NCI-H524 (cell line): ENCODE measurements at regions not wholly inside any gene's neighbourhood (a gene's known extent, or its start where the extent isn't known, plus 50 kb on each side); places are given as distances from the start of the nearest gene placed in this dataset.
"Not testable (repeated sequence)": the region's sequence is repeated elsewhere in the genome, so short reads cannot be mapped to it uniquely, and the experiment has no call there.

Experiments
- DNase-seq, 2 experiments: peaks; one replicate each; lab custom pipeline; 2025; lab: John Stamatoyannopoulos, UW

- no peak for DNase-seq
These were observed 115.8 kb downstream of the SYT10 start for GRCh38 chr12:33323823-33324222.

DNA sequence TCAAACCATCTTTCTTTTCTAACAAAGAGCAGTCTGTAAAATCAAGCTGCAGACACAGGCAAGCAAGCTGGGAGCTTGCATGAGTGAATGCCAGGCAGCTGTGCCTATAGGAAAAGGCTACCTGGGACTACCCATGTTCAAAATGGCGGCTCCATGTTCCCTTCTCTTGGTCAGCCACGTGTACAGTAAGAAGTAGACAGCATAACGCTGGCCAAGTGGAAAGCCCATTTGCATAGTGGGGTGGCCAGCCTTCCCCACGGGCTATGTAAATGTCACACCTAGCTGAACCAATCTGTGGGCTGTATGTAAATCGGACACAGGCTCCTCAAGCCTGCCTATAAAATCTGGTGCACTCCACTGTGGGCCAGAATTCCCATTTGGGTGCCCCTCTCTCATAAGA lies 117.1 kb downstream of the SYT10 start:
- no peak for DNase-seq

GRCh38 chr12:33317746-33318145 lies 121.9 kb downstream of the SYT10 start:
- DNase-seq, result no peak

- no peak for DNase-seq
These were observed 125.4 kb downstream of the SYT10 start for GRCh38 chr12:33314223-33314622.

- DNase-seq, result no peak
These were observed 126.1 kb downstream of the SYT10 start for GRCh38 chr12:33313476-33313875.

- DNase-seq, result no peak
These were observed 129.1 kb downstream of the SYT10 start for GRCh38 chr12:33310471-33310870.

DNA sequence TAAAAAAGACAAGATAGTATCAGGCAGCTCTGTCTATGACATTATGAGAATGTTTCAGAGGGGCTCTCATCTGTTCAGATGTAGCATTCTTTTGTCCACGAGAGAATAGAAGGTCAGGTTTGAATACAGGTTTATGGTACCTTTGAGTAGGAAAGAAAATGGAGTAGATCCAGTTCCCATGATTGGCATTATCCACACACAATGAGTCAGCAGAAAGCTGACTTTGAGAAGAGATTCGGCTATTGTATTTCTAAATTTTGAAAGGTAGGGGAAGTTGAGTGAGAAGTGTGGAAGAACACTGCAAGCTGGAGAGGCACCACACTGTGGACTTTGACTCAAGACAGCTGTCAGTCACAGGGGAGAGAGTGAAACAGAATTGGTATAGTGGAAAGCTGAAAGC lies 135.4 kb downstream of the SYT10 start:
- DNase-seq, result no peak

DNA sequence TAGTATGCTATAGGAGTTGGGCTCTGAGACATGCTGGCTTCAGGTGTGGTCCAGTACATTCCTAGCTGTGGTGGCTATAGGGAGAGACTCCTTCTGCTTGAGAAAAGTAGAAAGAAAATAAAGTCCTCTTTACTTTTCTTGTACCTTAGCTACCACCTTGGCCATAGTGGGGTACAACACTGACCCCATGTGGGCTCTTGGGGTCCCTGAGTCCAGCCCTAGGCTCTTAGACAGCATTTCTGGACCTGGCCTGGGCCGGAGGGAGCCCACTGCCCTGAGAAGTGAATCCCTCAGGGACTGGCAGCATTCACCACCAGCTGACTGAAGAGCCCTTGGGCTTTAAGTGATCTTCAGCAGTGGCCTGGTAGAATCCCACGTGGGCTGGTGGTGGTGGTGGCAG lies 143.1 kb downstream of the SYT10 start:
- no peak for DNase-seq

DNA sequence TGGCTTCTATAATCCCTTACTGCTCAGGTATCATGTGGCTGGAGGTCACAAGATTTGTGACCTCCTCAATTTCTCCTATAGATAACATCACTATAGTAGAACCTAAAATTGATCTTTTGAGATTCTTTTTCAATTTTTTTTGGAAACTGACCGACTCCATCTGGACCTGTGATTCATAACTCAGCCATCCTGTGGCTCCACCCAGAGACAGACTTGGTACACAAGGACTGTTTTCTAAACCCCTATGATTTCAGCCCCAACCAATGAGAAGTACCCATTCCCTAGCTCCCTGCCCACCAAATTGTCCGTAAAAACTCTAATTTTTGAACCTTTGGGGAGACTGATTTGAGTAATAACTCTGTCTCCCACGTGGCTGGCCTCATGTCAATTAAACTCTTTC lies 148.9 kb downstream of the SYT10 start:
- DNase-seq, result no peak

GRCh38 chr12:33283054-33283453 lies 156.6 kb downstream of the SYT10 start:
- DNase-seq, result no peak

DNA sequence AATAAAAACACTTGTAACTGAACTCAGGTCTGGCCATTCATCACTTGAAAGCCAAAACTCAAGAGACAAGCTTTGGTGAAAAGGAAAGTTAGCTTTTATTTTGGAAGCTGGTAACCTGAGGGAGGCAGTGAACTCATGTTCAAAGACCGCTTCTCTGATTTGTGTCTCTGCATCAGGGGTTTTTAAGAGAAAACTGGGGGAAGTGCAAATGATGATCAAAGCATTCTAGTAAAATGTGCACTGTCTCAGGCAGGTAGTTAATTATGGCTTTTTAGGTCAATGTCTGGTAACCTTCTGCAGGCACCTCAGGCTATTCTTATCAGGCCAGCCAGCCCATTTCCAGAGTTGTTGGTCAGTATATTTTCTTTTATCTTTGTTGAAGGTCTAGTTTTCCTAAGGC lies 162.2 kb downstream of the SYT10 start:
- DNase-seq, result no peak

- DNase-seq, result no peak
These were observed 172.0 kb downstream of the SYT10 start for GRCh38 chr12:33267641-33268040.

DNA sequence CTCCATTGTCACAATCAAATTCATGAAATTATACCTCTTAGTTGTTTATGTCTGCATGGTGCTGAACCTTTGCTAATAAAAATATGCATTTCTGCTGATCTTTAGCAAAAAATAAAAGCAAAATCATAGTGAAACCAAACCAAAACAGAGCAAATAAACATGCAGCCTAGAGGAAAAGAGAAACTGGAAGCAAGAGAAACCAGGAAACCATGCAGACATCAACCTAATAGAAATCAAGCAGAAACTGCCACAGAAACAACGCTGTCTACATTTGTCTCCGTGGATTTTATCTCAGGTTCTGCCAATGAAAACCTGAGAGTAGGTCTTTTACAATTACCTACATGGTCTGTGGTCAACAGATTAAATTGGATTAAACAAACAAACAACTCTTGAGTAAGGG lies 173.7 kb downstream of the SYT10 start:
- no peak for DNase-seq

DNA sequence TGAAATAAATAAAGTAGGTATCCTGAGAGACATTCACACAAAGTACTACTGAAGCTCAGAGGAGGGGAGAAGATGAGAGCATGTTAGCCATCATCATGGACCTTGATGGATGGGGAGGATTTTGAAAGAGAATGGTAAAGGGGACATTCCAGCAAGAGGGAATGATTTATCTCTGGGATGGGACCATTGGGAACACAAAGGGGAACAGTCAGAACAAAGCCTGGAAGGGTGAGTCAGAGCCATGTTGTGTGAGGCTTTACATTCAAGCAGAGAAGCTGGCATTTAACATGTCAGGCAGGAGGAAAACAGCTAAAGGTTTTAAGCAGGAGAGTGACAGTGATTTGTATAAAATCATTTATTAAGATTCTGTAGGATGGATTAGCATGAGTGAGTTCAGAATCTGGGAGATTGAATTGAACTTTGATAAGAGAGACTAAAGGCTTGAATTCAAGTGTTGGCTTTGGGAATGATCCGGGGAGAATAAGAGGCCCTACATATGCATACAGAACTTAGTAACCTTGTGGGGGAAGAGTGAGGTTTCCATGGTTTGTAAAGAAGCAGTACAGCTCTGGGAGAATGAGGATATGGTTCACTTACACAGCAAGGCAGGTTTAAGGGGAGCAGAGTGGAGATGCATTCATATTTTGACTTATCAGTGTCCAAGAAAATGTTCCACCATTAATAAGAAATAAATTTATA lies 174.4 kb downstream of the SYT10 start:
- DNase-seq, result no peak

GRCh38 chr12:33253178-33253577 lies 186.4 kb downstream of the SYT10 start:
- DNase-seq, result no peak

DNA sequence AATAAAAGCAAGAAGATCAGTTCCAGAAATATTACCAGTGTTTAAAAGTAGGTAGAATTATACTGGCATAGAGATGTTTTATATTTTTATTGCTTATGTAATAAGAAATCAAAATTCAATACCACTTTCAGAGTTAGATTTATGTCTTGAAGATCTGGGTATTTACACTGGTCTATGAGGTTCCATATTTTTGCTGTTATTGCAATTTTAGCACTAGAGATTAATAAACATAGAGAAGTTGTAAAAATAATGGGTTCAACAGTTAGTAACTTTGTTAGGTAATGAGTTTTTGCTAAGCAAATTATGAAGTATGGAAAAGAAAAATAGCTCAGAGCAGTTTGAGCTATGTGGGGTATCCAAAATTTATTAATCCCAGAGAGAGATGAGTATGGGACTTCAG lies 188.1 kb downstream of the SYT10 start:
- DNase-seq, result no peak

DNA sequence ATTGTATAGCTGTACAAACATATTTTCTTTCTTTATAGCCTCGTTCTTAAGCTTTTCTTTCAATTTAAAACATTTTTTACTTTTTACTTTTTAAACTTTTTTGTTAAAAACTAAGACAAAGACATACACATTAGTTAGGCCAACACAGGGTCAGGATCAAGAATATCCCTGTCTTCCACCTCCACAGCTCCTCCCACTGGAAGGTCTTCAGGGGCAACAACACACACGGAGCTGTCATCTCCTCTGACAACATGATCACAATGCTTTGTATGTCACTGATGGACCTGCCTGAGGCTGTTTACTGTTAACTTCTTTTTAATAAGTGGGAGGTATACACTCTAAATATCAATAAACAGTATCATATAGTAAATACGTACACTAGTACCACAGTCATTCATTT lies 191.3 kb downstream of the SYT10 start:
- DNase-seq, result no peak

DNA sequence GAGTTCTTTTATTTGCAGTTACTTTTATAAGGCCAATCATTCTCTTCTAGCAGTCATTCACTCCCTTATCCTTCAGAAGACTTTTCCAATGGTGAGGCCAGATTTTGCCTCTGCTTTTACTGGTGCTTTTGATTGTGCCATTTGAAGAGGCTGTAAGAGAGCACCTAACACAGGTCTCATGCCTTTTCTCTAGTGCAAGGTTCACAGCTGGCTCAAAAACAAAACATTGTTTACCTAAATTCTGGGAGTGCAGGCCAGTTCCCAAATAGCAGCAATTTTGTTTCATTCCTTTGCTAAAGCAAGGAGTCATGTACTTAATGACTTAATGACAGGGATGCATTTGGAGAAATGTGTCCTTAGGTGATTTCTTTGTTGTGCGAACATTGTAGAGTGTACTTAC lies 192.0 kb downstream of the SYT10 start:
- DNase-seq, result no peak

DNA sequence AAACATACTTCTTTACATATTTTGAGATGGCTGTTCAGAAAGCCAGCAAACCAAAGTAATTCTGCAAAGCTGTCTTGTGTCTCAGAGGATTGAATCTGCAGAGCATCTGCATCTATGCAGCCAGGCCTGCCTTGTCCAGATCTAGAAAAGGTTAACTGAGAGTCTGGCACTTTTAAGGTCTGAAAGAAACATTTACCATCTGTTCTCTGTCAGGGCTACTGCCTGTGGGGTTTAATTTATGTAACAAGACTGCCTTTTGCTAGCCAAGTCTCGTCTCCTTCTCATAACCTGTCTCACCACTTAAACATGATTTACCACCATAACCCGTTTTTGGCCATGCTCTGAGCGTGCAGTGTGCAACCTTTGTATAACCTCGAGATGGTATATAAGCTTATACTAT lies 194.2 kb downstream of the SYT10 start:
- peak in 1 of 2 experiments; percentile 5 for DNase-seq

- no peak for DNase-seq
These were observed 212.9 kb downstream of the SYT10 start for GRCh38 chr12:33226671-33227070.

DNA sequence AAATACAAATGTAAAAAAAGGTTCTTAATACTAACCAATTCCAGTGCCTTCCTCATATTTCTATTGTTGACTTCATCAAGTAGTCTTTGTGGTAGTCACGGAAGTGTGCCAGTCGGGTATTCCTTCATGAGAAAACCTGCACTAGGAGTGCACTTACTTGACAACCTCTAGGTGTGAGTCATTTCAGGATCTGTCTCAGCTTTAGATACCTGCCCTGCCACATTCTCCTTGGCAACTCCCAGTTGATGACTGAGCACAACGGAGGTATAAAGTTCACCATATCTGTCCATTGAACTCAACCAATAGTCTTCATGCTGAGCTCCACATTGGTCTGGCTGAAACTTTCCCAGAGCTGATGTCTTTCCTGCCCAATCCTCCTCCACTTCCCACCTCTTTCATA lies 215.7 kb downstream of the SYT10 start:
- DNase-seq, result no peak

DNA sequence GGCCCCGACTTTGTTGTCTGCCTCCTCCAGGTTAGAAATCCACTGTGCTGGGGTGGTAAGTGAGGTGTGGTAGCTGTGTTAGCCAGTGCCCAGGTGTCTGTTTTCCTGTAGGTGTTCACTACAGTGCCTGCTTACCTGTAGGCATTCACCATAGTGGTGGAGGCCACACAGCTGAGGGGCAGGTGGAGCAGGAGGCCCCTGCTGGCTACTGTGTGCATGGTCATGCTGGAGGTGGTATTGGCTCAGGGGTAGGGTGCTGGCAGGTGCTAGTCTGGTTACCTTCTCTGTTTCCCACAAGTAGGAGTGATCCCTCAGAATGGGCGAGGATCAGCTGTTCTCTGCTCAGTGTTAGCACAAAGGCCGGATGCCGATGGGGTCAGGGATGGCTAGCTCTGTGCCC lies 217.3 kb downstream of the SYT10 start:
- no peak for DNase-seq

DNA sequence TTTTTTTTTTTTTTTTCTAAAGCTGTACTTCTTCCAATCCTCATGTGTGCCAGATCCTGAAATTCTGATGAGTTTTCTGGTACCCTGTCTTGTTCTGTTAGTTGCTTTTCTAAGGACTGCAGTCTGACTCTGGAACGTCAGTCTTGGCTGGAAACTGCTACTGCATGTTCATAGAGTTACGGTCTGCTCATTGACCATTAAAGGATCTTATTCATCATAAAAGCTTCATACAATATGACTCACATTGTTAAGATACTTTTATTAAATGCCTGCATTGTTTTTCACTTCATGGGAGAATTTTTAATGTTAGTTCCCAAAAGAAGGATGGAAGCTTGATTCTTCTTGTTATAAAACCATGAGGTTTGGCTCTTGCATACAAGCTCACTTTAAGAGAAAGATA lies 233.6 kb downstream of the SYT10 start:
- no peak for DNase-seq

DNA sequence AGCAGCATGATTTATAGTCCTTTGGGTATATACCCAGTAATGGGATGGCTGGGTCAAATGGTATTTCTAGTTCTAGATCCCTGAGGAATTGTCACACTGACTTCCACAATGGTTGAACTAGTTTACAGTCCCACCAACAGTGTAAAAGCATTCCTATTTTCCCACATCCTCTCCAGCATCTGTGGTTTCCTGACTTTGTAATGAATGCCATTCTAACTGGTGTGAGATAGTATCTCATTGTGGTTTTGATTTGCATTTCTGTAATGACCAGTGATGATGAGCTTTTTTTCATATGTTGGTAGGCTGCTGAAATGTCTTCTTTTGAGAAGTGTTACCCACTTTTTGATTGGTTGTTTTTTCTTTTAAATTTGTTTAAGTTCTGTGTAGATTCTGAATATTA lies 245.2 kb downstream of the SYT10 start:
- DNase-seq, result not testable (repeated sequence)

- DNase-seq, result no peak
These were observed 247.4 kb downstream of the SYT10 start for GRCh38 chr12:33192226-33192625.
